Keratinocyte (primary cell): ENCODE measurements at regions not wholly inside any gene's neighbourhood (a gene's known extent, or its start where the extent isn't known, plus 50 kb on each side); places are given as distances from the start of the nearest gene placed in this dataset.

Experiments used
- CTCF ChIP-seq, 3 experiments: IDR thresholded peaks in 1 of 3; conservative IDR thresholded peaks in 1 of 3; optimal IDR thresholded peaks in 1 of 3; 2 replicates in 2 of 3; 3 replicates in 1 of 3; pipeline versions ENCODE3 to v1.5.1; 2011; ENCODE audit warnings: low read length in 3 of 3, mild to moderate bottlenecking in 3 of 3, moderate library complexity in 2 of 3, control low read depth in 1 of 3, inconsistent platforms in 1 of 3; ENCODE audit not compliant: insufficient read depth in 2 of 3; ENCODE audit errors: extremely low read depth in 1 of 3
- EZH2 ChIP-seq: IDR thresholded peaks from one replicate; pipeline ENCODE4 v1.6.1; 2012; ENCODE audit warnings: inconsistent platforms, mild to moderate bottlenecking, low read length, moderate library complexity

- no peak for TF ChIP-seq CTCF (optimal IDR thresholded peaks at IDR 0.05 in 1 of 3, IDR thresholded peaks at IDR 0.05 in 1 of 3, conservative IDR thresholded peaks at IDR 0.05 in 1 of 3; ENCODE audit: extremely low read depth in 1 of 3, insufficient read depth in 2 of 3, low read length in 3 of 3)
- no peak for TF ChIP-seq EZH2
Observed at GRCh38 chr2:8435608-8436007, 246.2 kb upstream of the ID2 start.
